HUES64 (cell line): ENCODE measurements at regions not wholly inside any gene's neighbourhood (a gene's known extent, or its start where the extent isn't known, plus 50 kb on each side); places are given as distances from the start of the nearest gene placed in this dataset.

Source experiments
- H3K27ac ChIP-seq: 2 replicates; pipeline ENCODE4 v1.7.0; 2013; ENCODE audit warnings: low read depth, low read length, inconsistent platforms
- H3K27me3 ChIP-seq: 2 replicates; pipeline ENCODE4 v1.6.1; 2013; ENCODE audit warnings: mild to moderate bottlenecking, low read length; ENCODE audit not compliant: insufficient read depth
- H3K36me3 ChIP-seq: 2 replicates; pipeline ENCODE4 v1.6.1; 2013; ENCODE audit warnings: mild to moderate bottlenecking, low read length; ENCODE audit not compliant: insufficient read depth
- H3K4me1 ChIP-seq: 2 replicates; pipeline ENCODE4 v1.6.1; 2013; ENCODE audit warnings: mild to moderate bottlenecking, low read length, moderate library complexity; ENCODE audit not compliant: insufficient read depth
- H3K4me3 ChIP-seq: 2 replicates; pipeline ENCODE4 v1.5.1; 2013; ENCODE audit warnings: mild to moderate bottlenecking, low read length, moderate library complexity
- H3K9ac ChIP-seq: 2 replicates; pipeline ENCODE4 v1.6.1; 2013; ENCODE audit warnings: mild to moderate bottlenecking, low read depth, low read length
- H3K9me3 ChIP-seq: 2 replicates; pipeline ENCODE4 v1.6.1; 2013; ENCODE audit warnings: low read depth, low read length; ENCODE audit not compliant: insufficient read depth
- WGBS: fragments of 150-250, 120-280 bp; methylation state at CpG from one replicate; pipeline ENCODE4 v1.1.7; 2013; ENCODE audit warnings: missing lambda C conversion rate; 5-methylcytosine and 5-hydroxymethylcytosine counted together

GRCh38 chr9:1721196-1721595 lies 294.0 kb upstream of the SMARCA2 start:
- Histone ChIP-seq H3K4me1 (no peaks in the 10 kb centered on the region), H3K9me3 (no peaks in the 10 kb centered on the region), H3K4me3 (no peak overlapping the region), H3K36me3 (no peaks in the 10 kb centered on the region), H3K27ac (no peak overlapping the region), H3K9ac (no peak overlapping the region), H3K27me3 (no peaks in the 10 kb centered on the region)
- WGBS, result 93% methylated on average over 4 of the region's 4 CpGs

GRCh38 chr9:1722404-1722803 lies 292.7 kb upstream of the SMARCA2 start:
- 87% methylated on average over 1 of the region's 1 CpG for WGBS
- Histone ChIP-seq H3K4me3 (no peak overlapping the region), H3K27me3 (no peaks in the 10 kb centered on the region), H3K9ac (no peak overlapping the region), H3K9me3 (no peaks in the 10 kb centered on the region), H3K27ac (no peak overlapping the region), H3K4me1 (no peaks in the 10 kb centered on the region), H3K36me3 (no peaks in the 10 kb centered on the region)

- H3K27ac ChIP-seq, result no peak overlapping the region
- H3K27me3 ChIP-seq, result no peaks in the 10 kb centered on the region
- 91% methylated on average over 3 of the region's 3 CpGs for WGBS
- H3K36me3 ChIP-seq, result no peaks in the 10 kb centered on the region
- H3K9ac ChIP-seq, result no peak overlapping the region
- no peaks in the 10 kb centered on the region for H3K9me3 ChIP-seq
- no peaks in the 10 kb centered on the region for H3K4me1 ChIP-seq
- no peak overlapping the region for H3K4me3 ChIP-seq
These were observed 291.6 kb upstream of the SMARCA2 start for GRCh38 chr9:1723522-1724015.

GRCh38 chr9:1726993-1727759 lies 288.0 kb upstream of the SMARCA2 start:
- Histone ChIP-seq H3K4me3 (no peak overlapping the region), H3K36me3 (no peaks in the 10 kb centered on the region), H3K9me3 (no peaks in the 10 kb centered on the region), H3K9ac (no peak overlapping the region), H3K27ac (no peak overlapping the region), H3K4me1 (no peaks in the 10 kb centered on the region), H3K27me3 (no peaks in the 10 kb centered on the region)
- 82% methylated on average over 4 of the region's 4 CpGs for WGBS

- no peaks in the 10 kb centered on the region for H3K4me1 ChIP-seq
- 72% methylated on average over 4 of the region's 4 CpGs for WGBS
- no peak overlapping the region for H3K9ac ChIP-seq
These were observed 285.5 kb upstream of the SMARCA2 start for GRCh38 chr9:1729631-1730030.

GRCh38 chr9:1732670-1733069 lies 282.5 kb upstream of the SMARCA2 start:
- WGBS, result 73% methylated on average over 2 of the region's 4 CpGs
- Histone ChIP-seq H3K27me3 (peaks cover 27% of the 10 kb centered on the region), H3K4me3 (no peak overlapping the region)

More at GRCh38 chr9:1729631-1730030, 285.5 kb upstream of the SMARCA2 start:
- Histone ChIP-seq H3K4me3 (no peak overlapping the region), H3K36me3 (no peaks in the 10 kb centered on the region), H3K27ac (no peak overlapping the region), H3K27me3 (peaks cover 2% of the 10 kb centered on the region; the same call in 1 of the 2 replicates), H3K9me3 (no peaks in the 10 kb centered on the region)

GRCh38 chr9:1738511-1739100 lies 276.5 kb upstream of the SMARCA2 start:
- Histone ChIP-seq H3K4me3 (no peak overlapping the region), H3K27me3 (peaks cover 49% of the 10 kb centered on the region), H3K36me3 (no peaks in the 10 kb centered on the region), H3K9ac (no peak overlapping the region), H3K9me3 (no peaks in the 10 kb centered on the region), H3K4me1 (peaks cover 4% of the 10 kb centered on the region; the same call in 1 of the 2 replicates), H3K27ac (no peak overlapping the region)
- 54% methylated on average over 4 of the region's 4 CpGs for WGBS

More at GRCh38 chr9:1732670-1733069, 282.5 kb upstream of the SMARCA2 start:
- no peak overlapping the region for H3K9ac ChIP-seq
- H3K36me3 ChIP-seq, result no peaks in the 10 kb centered on the region
- H3K27ac ChIP-seq, result no peak overlapping the region
- no peaks in the 10 kb centered on the region for H3K4me1 ChIP-seq
- H3K9me3 ChIP-seq, result no peaks in the 10 kb centered on the region

GRCh38 chr9:1743121-1743960 lies 271.8 kb upstream of the SMARCA2 start:
- Histone ChIP-seq H3K27me3 (peaks cover 14% of the 10 kb centered on the region), H3K27ac (no peak overlapping the region), H3K9ac (no peak overlapping the region), H3K36me3 (no peaks in the 10 kb centered on the region), H3K4me1 (peaks cover 5% of the 10 kb centered on the region; the same call in 1 of the 2 replicates), H3K9me3 (no peaks in the 10 kb centered on the region), H3K4me3 (no peak overlapping the region)
- WGBS, result 86% methylated on average over 7 of the region's 7 CpGs

- H3K36me3 ChIP-seq, result no peaks in the 10 kb centered on the region
- H3K27ac ChIP-seq, result no peak overlapping the region
- H3K4me3 ChIP-seq, result no peak overlapping the region
- no peaks in the 10 kb centered on the region for H3K27me3 ChIP-seq
- H3K9ac ChIP-seq, result no peak overlapping the region
- 46% methylated on average over 2 of the region's 2 CpGs for WGBS
- H3K4me1 ChIP-seq, result peaks cover 5% of the 10 kb centered on the region; the same call in 1 of the 2 replicates
- peaks cover 7% of the 10 kb centered on the region; the same call in 1 of the 2 replicates for H3K9me3 ChIP-seq
These were observed 269.2 kb upstream of the SMARCA2 start for GRCh38 chr9:1745980-1746379.

- H3K36me3 ChIP-seq, result no peaks in the 10 kb centered on the region
- peaks cover 5% of the 10 kb centered on the region; the same call in 1 of the 2 replicates for H3K4me1 ChIP-seq
- no peaks in the 10 kb centered on the region for H3K27me3 ChIP-seq
- 80% methylated on average over 1 of the region's 2 CpGs for WGBS
- H3K4me3 ChIP-seq, result no peak overlapping the region
- peaks cover 7% of the 10 kb centered on the region; the same call in 1 of the 2 replicates for H3K9me3 ChIP-seq
- no peak overlapping the region for H3K27ac ChIP-seq
- H3K9ac ChIP-seq, result no peak overlapping the region
These were observed 267.7 kb upstream of the SMARCA2 start for GRCh38 chr9:1747417-1747967.
